ENCODE measurements at regions not wholly inside any gene's neighbourhood (a gene's known extent, or its start where the extent isn't known, plus 50 kb on each side); places are given as distances from the start of the nearest gene placed in this dataset.

- Histone ChIP-seq H3K27me3 (ENCODE audit: control insufficient read depth, insufficient read depth, low read length) (peaks cover 1% of the 10 kb centered on the region), H3K36me3 (ENCODE audit: control insufficient read depth, insufficient read depth, low read length) (no peaks in the 10 kb centered on the region), H3K4me3 (ENCODE audit: low read depth, low read length) (no peak overlapping the region)
- DNase-seq (ENCODE audit: low read depth) = no peak
- CTCF ChIA-PET = no interaction called here
- no peak for TF ChIP-seq CTCF (IDR thresholded peaks at IDR 0.05; ENCODE audit: insufficient read depth, low read depth, low read length)
- POLR2A ChIA-PET = no interaction called here
Measured at GRCh38 chr1:230016159-230016558, 50.9 kb upstream of the GALNT2 start.
